Endothelial cell of umbilical vein (primary cell): ENCODE measurements at regions not wholly inside any gene's neighbourhood (a gene's known extent, or its start where the extent isn't known, plus 50 kb on each side); places are given as distances from the start of the nearest gene placed in this dataset.

Source experiments
- BruUV-seq: library from RNA; stranded (reverse); fragments of 400-500 nt; replicated peaks from 2 replicates; lab custom pipeline; 2021; lab: Mats Ljungman, UMichigan
- CTCF ChIA-PET: fragments of 300-600, 350-600 bp; sonication (Branson Sonifier 250); formaldehyde crosslinking; loops from one replicate; lab custom pipeline; 2021; ENCODE audit warnings: antibody characterized with exemption, inconsistent platforms; lab: Charles Lee
- POLR2A ChIA-PET: fragments of 300-600, 350-600 bp; sonication (Branson Sonifier 250); formaldehyde crosslinking; loops from one replicate; lab custom pipeline; 2021; ENCODE audit warnings: antibody characterized with exemption, inconsistent platforms; lab: Charles Lee
- DNase-seq: peaks from one replicate; pipeline ENCODE4 v3.0.0-alpha.2; 2011; ENCODE audit warnings: low read depth, low spot score
- FAIRE-seq: peaks from 2 replicates; lab custom pipeline; 2011; peaks lifted over from hg19 to GRCh38; lab: Jason Lieb, UNC
- H2AFZ ChIP-seq: 2 replicates; pipeline ENCODE4 v1.6.0; 2012; ENCODE audit warnings: low read depth, low read length, control low read depth, inconsistent platforms
- H3K27ac ChIP-seq: 2 replicates; pipeline ENCODE4 v1.5.1; 2011; ENCODE audit warnings: low read depth, mild to moderate bottlenecking, control low read depth, low read length, moderate library complexity; ENCODE audit not compliant: insufficient read depth
- H3K27me3 ChIP-seq, 2 experiments: 2 replicates each; pipeline versions ENCODE4 v1.6.0 to v1.6.1; 2011; ENCODE audit warnings: low read length in 2 of 2, mixed read lengths in 1 of 2; ENCODE audit not compliant: control insufficient read depth in 2 of 2, insufficient read depth in 2 of 2
- H3K36me3 ChIP-seq, 2 experiments: 2 replicates in 1 of 2; 3 replicates in 1 of 2; pipeline ENCODE4 v1.5.1; 2011; ENCODE audit warnings: low read length in 2 of 2, mild to moderate bottlenecking in 1 of 2, moderate library complexity in 1 of 2; ENCODE audit not compliant: control insufficient read depth in 2 of 2, insufficient read depth in 2 of 2; ENCODE audit errors: extremely low read depth in 1 of 2
- H3K4me1 ChIP-seq: 3 replicates; pipeline ENCODE4 v1.5.1; 2011; ENCODE audit warnings: mild to moderate bottlenecking, low read length; ENCODE audit not compliant: control insufficient read depth, insufficient read depth; ENCODE audit errors: extremely low read depth
- H3K4me2 ChIP-seq: 2 replicates; pipeline ENCODE4 v1.6.1; 2011; ENCODE audit warnings: low read length, control low read depth, mixed read lengths; ENCODE audit not compliant: insufficient read depth
- H3K4me3 ChIP-seq, 3 experiments: fragments of 200-600 bp in 1 of 3; sonication (generic), shearing (Covaris generic) in 1 of 3; replicated peaks in 1 of 3; 2 replicates each; pipeline ENCODE4 v1.5.1; 2011 to 2016; ENCODE audit warnings: control low read depth in 3 of 3, low read length in 3 of 3, mild to moderate bottlenecking in 2 of 3, inconsistent platforms in 1 of 3, low read depth in 1 of 3, moderate library complexity in 1 of 3; ENCODE audit not compliant: insufficient read depth in 1 of 3
- H3K79me2 ChIP-seq: 2 replicates; pipeline ENCODE4 v1.6.0; 2012; ENCODE audit warnings: low read length, inconsistent platforms; ENCODE audit not compliant: control insufficient read depth, insufficient read depth
- H3K9ac ChIP-seq: replicated peaks from 2 replicates; pipeline ENCODE3; 2011; ENCODE audit warnings: low read length, control low read depth; ENCODE audit not compliant: insufficient read depth; ENCODE audit errors: extremely low read depth
- H3K9me1 ChIP-seq: replicated peaks from 3 replicates; pipeline ENCODE4 v1.6.0; 2011; ENCODE audit warnings: mild to moderate bottlenecking, low read length; ENCODE audit not compliant: control insufficient read depth, insufficient read depth; ENCODE audit errors: extremely low read depth
- H3K9me3 ChIP-seq: replicated peaks from 2 replicates; pipeline ENCODE4 v1.5.1; 2012; ENCODE audit warnings: low read length, inconsistent platforms; ENCODE audit not compliant: control insufficient read depth, insufficient read depth
- H4K20me1 ChIP-seq: replicated peaks from 2 replicates; pipeline ENCODE3; 2011; ENCODE audit warnings: mild to moderate bottlenecking, low read length; ENCODE audit not compliant: control insufficient read depth, insufficient read depth; ENCODE audit errors: extremely low read depth
- EZH2 ChIP-seq: IDR thresholded peaks from 2 replicates; pipeline ENCODE4 v1.6.1; 2012; ENCODE audit warnings: borderline replicate concordance, low read depth, mild to moderate bottlenecking, moderate library complexity, low read length, inconsistent platforms; ENCODE audit not compliant: severe bottlenecking
- FOS ChIP-seq: IDR thresholded peaks from 2 replicates; pipeline ENCODE4 v1.6.1; 2011; ENCODE audit warnings: mild to moderate bottlenecking, low read length, moderate library complexity, borderline replicate concordance; ENCODE audit not compliant: insufficient read depth
- GATA2 ChIP-seq: IDR thresholded peaks from 2 replicates; pipeline ENCODE4 v1.7.0; 2011; ENCODE audit warnings: low read depth, mild to moderate bottlenecking, moderate library complexity, mixed read lengths, low read length; ENCODE audit not compliant: insufficient read length, insufficient read depth
- JUN ChIP-seq: IDR thresholded peaks from 2 replicates; pipeline ENCODE4 v1.6.1; 2011; ENCODE audit warnings: borderline replicate concordance, low read depth; ENCODE audit not compliant: insufficient read length, insufficient read depth
- MYC ChIP-seq: IDR thresholded peaks from one replicate; pipeline ENCODE4 v1.6.1; 2011; ENCODE audit warnings: mild to moderate bottlenecking, low read depth, low read length
- POLR2A ChIP-seq: IDR thresholded peaks from 2 replicates; pipeline ENCODE4 v1.6.1; 2012; ENCODE audit warnings: low read depth, mild to moderate bottlenecking, control low read depth, low read length
- POLR2AphosphoS5 ChIP-seq: IDR thresholded peaks from 2 replicates; pipeline ENCODE4 v1.6.1; 2012; ENCODE audit warnings: low read depth, mild to moderate bottlenecking, control low read depth, low read length, moderate library complexity; ENCODE audit not compliant: insufficient read depth
- dilution Hi-C: fragments of 300-500 bp; cut with MboI; formaldehyde crosslinking; loops from one replicate; pipeline ENCODE4 v1.15.0; 2019; ENCODE audit warnings: low sequenced_read_pairs; ENCODE audit not compliant: extremely low pct_ligation_motif_present
- intact Hi-C: fragments of 100-400 bp; cut with micrococcal nuclease; formaldehyde crosslinking; loops from one replicate; pipeline ENCODE4 v1.10.0; 2022
- TF ChIP-seq, protein P1 (sequence below): IDR thresholded peaks from 2 replicates; pipeline ENCODE4 v1.6.1; 2011; ENCODE audit not compliant: insufficient read depth, insufficient read length
- TF ChIP-seq, protein P2 (sequence below), 2 donors: IDR thresholded peaks; 1 replicate in 1 of 2; 2 replicates in 1 of 2; pipeline ENCODE4 v1.5.1; 2011; ENCODE audit warnings: low read length in 2 of 2, mild to moderate bottlenecking in 2 of 2, moderate library complexity in 2 of 2, control low read depth in 1 of 2, inconsistent platforms in 1 of 2, low read depth in 1 of 2; ENCODE audit not compliant: insufficient read depth in 1 of 2; ENCODE audit errors: extremely low read depth in 1 of 2

DNA sequence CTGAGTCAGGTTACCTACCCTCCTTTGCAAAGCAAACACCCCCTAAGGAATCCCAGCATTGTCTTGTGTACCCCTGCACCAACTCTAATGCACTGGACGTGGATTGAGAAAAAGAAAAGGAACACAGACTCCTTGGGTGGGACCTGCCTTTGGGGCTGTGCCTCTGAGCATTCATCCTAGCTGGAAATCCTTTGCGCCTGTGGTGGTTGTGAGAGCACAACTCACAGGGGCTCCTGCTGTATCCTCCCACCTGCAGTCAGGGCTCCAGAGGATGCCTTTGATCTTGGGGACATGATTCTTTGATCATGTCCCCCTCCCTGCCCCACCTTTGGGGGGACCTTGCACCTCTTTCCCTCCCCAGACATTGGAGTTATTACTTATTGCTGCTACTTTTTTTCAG, 338.5 kb downstream of the GADD45G start:
- Histone ChIP-seq H3K4me3 (no peak overlapping the region), H4K20me1 (no peaks in the 10 kb centered on the region), H3K79me2 (no peaks in the 10 kb centered on the region), H3K9me1 (no peaks in the 10 kb centered on the region), H3K9me3 (no peaks in the 10 kb centered on the region), H3K36me3 (no peaks in the 10 kb centered on the region), H2AFZ (no peak overlapping the region), H3K27ac (no peak overlapping the region), H3K4me2 (no peak overlapping the region), H3K27me3 (peaks cover 0 to 2% of the 10 kb centered on the region in 2 experiments), H3K4me1 (no peaks in the 10 kb centered on the region), H3K9ac (no peak overlapping the region)
- BruUV-seq, result no TSS peak
- intact Hi-C loops (no loop called here), dilution Hi-C loops (no loop called here)
- ChIA-PET CTCF (interaction anchor here (1.4 kb wide), 1 partner anchor 129 kb away, joined by 3 read pairs; no protein-coding TSS in a partner anchor), POLR2A (no interaction called here)
- no peak for FAIRE-seq
- no peak for DNase-seq
- TF ChIP-seq, protein P1, sequence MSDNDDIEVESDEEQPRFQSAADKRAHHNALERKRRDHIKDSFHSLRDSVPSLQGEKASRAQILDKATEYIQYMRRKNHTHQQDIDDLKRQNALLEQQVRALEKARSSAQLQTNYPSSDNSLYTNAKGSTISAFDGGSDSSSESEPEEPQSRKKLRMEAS, result no peak
- no peak for TF ChIP-seq JUN
- TF ChIP-seq POLR2A, result no peak
- TF ChIP-seq GATA2, result no peak
- TF ChIP-seq POLR2AphosphoS5, result no peak
- TF ChIP-seq MYC, result no peak
- TF ChIP-seq EZH2, result no peak

DNA sequence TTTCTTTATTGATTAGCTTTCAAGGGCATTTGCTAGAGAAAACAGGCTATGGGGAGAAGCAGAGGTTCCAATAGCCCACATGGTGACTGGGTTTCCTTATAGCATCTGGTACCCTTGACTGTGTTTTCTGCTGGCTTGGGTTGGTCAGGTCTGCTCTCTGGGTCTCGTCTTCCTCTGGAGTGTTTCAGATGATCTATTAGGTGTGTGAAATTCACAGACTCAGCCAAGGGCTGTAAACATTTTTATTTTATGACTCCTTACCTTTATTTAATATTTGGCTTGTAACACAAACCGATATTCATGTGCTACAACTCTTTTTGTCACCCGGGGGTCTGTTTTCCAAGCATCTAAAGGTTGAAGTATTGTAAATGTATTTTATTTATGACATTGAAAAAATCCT, 338.9 kb downstream of the GADD45G start:
- H3K4me3 ChIP-seq, result no peak overlapping the region
- H3K9me3 ChIP-seq, result no peaks in the 10 kb centered on the region
- POLR2A ChIA-PET, result no interaction called here
- intact Hi-C loops, result no loop called here
- H3K79me2 ChIP-seq, result no peaks in the 10 kb centered on the region
- DNase-seq (no peak), FAIRE-seq (no peak)
- H4K20me1 ChIP-seq, result no peaks in the 10 kb centered on the region
- no peak overlapping the region for H3K9ac ChIP-seq
- CTCF ChIA-PET, result interaction anchor here (1.4 to 2.2 kb wide), 2 partner anchors 128 to 341 kb away, joined by 3 to 9 read pairs; no protein-coding TSS in a partner anchor
- no peaks in the 10 kb centered on the region for H3K4me1 ChIP-seq
- dilution Hi-C loops, result no loop called here
- H3K4me2 ChIP-seq, result no peak overlapping the region
- H3K36me3 ChIP-seq, result no peaks in the 10 kb centered on the region
- BruUV-seq, result no TSS peak
- no peaks in the 10 kb centered on the region for H3K9me1 ChIP-seq
- H3K27ac ChIP-seq, result no peak overlapping the region
- no peak overlapping the region for H2AFZ ChIP-seq
- H3K27me3 ChIP-seq, result peaks cover 0 to 2% of the 10 kb centered on the region in 2 experiments
- TF ChIP-seq POLR2A (no peak), FOS (no peak), JUN (no peak), POLR2AphosphoS5 (no peak), EZH2 (no peak), MYC (no peak)
- TF ChIP-seq, protein P2, sequence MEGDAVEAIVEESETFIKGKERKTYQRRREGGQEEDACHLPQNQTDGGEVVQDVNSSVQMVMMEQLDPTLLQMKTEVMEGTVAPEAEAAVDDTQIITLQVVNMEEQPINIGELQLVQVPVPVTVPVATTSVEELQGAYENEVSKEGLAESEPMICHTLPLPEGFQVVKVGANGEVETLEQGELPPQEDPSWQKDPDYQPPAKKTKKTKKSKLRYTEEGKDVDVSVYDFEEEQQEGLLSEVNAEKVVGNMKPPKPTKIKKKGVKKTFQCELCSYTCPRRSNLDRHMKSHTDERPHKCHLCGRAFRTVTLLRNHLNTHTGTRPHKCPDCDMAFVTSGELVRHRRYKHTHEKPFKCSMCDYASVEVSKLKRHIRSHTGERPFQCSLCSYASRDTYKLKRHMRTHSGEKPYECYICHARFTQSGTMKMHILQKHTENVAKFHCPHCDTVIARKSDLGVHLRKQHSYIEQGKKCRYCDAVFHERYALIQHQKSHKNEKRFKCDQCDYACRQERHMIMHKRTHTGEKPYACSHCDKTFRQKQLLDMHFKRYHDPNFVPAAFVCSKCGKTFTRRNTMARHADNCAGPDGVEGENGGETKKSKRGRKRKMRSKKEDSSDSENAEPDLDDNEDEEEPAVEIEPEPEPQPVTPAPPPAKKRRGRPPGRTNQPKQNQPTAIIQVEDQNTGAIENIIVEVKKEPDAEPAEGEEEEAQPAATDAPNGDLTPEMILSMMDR (IDR thresholded peaks at IDR 0.05; ENCODE audit: extremely low read depth in 1 of 2, insufficient read depth in 1 of 2, low read depth in 1 of 2, low read length in 2 of 2), result no peak
- TF ChIP-seq, protein P1, result no peak
